ENCODE measurements at regions not wholly inside any gene's neighbourhood (a gene's known extent, or its start where the extent isn't known, plus 50 kb on each side); places are given as distances from the start of the nearest gene placed in this dataset.

DNA sequence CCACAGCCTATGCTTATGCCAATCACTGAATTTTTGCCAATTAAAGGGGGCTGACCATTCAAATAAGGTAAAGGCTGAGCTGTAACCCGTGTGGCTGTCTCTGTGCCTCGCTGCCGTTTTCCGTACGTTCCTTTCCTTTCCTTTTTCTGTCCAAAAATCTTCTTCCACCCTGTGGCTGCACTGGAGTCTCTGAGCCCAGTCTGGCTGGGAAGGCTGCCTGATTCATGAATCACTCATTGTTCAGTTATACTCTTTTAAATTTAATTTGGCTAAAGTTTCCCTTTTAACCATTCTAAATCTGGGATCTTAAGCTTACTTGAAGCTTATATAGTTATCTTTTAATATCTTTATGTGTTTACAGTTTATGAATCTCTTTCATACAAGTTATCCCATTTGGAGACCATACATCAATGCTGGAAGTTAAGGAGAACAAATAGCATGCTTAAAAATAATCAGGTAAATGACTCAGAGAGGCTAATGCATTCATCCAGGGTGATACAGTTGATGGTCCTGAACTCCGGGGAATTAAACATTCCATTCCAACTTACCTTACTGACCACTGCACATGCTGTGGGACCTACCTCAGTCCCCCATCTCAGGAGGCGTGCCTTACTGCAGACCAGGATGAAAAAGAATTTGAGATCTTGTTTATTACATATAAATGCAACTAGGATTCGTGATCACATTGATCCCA, 385.3 kb upstream of the ADARB2 start:
- no peak for DNase-seq (ENCODE audit: low read depth)
- TF ChIP-seq, protein P1, sequence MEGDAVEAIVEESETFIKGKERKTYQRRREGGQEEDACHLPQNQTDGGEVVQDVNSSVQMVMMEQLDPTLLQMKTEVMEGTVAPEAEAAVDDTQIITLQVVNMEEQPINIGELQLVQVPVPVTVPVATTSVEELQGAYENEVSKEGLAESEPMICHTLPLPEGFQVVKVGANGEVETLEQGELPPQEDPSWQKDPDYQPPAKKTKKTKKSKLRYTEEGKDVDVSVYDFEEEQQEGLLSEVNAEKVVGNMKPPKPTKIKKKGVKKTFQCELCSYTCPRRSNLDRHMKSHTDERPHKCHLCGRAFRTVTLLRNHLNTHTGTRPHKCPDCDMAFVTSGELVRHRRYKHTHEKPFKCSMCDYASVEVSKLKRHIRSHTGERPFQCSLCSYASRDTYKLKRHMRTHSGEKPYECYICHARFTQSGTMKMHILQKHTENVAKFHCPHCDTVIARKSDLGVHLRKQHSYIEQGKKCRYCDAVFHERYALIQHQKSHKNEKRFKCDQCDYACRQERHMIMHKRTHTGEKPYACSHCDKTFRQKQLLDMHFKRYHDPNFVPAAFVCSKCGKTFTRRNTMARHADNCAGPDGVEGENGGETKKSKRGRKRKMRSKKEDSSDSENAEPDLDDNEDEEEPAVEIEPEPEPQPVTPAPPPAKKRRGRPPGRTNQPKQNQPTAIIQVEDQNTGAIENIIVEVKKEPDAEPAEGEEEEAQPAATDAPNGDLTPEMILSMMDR (conservative IDR thresholded peaks at IDR 0.05; ENCODE audit: low read depth, low read length): no peak
- H3K4me3 ChIP-seq (ENCODE audit: low read depth, low read length): no peak overlapping the region

DNA sequence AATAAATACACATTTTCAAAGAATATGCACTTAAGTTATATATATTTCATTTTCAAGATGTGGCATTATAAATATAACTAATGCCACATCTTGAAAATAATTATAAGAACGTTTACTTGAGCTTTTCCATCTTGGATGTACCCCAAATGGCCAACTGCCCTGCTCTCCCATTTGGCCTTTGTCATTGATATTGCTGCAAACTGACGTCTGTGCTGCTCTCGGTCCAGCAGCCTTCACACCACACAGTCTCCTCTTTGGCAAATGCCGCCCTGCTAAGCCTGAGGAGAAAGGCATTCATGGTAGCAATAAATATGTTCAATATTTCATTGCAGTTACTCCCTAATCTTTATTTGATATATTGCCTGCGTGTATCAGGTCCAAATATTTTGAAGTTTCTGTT, 384.6 kb upstream of the ADARB2 start:
- no peak overlapping the region for H3K4me3 ChIP-seq (ENCODE audit: low read depth, low read length)
- DNase-seq (ENCODE audit: low read depth): no peak
- TF ChIP-seq, protein P1 (conservative IDR thresholded peaks at IDR 0.05; ENCODE audit: low read depth, low read length): no peak

DNA sequence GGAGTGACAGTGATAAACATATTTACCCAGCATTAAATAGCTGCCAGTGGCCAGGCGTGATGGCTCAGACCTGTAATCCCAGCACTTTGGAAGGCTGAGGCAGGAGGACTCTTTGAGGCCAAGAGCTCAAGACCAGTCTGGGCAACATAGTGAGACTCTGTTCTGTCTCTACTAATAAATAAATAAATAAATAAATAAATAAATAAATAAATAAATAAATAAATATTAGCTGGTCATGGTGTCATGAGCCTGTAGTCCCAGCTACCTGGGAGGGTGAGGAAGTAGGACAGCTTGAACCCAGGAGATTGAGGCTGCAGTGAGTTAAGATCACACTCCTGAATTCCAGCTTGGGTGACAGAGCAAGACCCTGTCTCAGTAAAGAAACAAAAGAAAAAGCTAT, 384.0 kb upstream of the ADARB2 start:
- TF ChIP-seq, protein P1 (conservative IDR thresholded peaks at IDR 0.05; ENCODE audit: low read depth, low read length): no peak
- H3K4me3 ChIP-seq (ENCODE audit: low read depth, low read length): no peak overlapping the region
- DNase-seq (ENCODE audit: low read depth): no peak

DNA sequence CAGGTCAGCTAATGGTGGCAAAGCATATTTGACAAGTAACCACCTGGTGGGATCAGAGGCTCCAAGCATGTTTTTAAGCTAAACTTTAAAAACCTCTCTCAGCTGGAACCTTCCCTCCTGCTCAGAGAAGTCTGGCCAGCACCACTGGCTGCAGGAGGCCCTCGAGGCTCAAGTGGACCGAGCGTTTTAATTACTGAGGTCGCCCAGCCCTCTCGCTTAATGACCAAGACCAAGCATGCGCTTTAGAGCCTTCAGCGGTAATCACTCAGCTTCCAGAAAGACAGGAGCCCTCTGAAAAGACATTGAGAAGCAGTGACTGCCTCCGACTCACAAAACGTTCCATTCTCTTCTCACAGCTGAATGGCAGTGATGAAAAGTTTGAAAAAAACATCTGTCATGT, 383.4 kb upstream of the ADARB2 start:
- TF ChIP-seq, protein P1 (conservative IDR thresholded peaks at IDR 0.05; ENCODE audit: low read depth, low read length): no peak
- H3K4me3 ChIP-seq (ENCODE audit: low read depth, low read length): no peak overlapping the region
- no peak for DNase-seq (ENCODE audit: low read depth)

DNA sequence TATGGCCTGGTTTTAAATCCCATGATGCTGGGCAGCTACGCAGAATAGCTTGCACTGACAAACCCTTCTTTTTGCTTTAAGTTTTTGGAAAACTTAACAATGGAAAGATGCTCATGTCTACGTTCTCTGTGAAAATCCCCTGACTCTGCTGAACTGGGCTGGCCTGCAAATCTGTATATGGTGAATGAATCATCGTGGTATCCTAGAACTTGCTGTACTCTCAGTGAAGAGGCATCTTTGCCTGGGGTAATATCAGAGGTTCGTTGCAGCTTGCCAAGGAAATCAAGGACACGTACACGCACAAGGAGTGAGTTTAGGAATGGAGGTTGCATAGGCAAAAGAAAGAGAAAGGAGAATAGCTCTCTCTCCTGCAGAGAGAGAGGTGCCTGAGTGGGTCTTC, 382.0 kb upstream of the ADARB2 start:
- DNase-seq (ENCODE audit: low read depth): no peak
- TF ChIP-seq, protein P1 (conservative IDR thresholded peaks at IDR 0.05; ENCODE audit: low read depth, low read length): no peak

DNA sequence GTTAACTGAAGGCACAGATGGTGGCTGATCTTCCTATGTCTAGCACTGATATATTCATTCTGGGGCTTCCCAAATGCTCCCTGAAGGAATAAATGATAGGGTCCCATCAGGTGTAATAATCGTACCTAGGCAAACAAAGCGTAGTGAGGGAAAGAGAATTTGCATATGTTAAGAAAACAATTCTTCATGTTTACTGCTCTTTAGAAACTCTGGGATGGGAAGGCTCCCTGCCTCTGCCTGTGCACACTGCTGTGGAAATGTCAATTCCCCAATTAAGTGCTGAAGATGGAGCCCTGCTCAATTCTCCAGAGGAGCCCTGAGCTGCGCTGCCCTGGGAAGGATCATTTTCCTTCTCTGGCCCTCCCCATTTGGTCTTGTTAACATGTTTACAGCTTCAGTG, 380.9 kb upstream of the ADARB2 start:
- DNase-seq (ENCODE audit: low read depth): no peak
- TF ChIP-seq, protein P1 (conservative IDR thresholded peaks at IDR 0.05; ENCODE audit: low read depth, low read length): no peak
- H3K4me3 ChIP-seq (ENCODE audit: low read depth, low read length): no peak overlapping the region

More for the DNA sequence above, 382.0 kb upstream of the ADARB2 start:
- H3K4me3 ChIP-seq (ENCODE audit: low read depth, low read length): no peak overlapping the region

DNA sequence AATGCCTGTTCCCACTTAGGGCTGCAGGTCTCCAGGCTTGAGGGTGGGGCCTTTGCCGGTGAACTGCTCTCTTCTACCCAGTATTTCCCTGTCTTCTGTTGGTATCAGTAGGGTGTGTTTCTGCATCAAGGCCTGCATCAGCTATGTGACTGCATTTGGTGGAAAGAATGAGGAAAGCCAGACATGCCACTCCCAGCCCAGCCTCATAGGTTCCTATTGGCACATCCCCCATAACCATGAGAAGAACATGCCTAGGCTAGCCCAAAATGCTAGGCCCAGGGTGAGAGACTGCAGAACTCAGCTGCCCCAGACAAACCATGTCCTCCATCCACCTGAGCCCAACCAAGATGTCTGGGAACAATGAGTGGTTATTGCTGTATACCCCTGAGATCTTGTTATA, 380.3 kb upstream of the ADARB2 start:
- H3K4me3 ChIP-seq (ENCODE audit: low read depth, low read length): no peak overlapping the region
- DNase-seq (ENCODE audit: low read depth): no peak
- TF ChIP-seq, protein P1 (conservative IDR thresholded peaks at IDR 0.05; ENCODE audit: low read depth, low read length): no peak
